Peyer's patch (tissue), 4 donors: ENCODE measurements at regions not wholly inside any gene's neighbourhood (a gene's known extent, or its start where the extent isn't known, plus 50 kb on each side); places are given as distances from the start of the nearest gene placed in this dataset.

ENCODE experiments used
- CTCF ChIP-seq, 6 experiments: fragments of 450-650 bp in 4 of 6; fragments of 200-600 bp in 2 of 6; sonication (generic) in 1 of 6; IDR thresholded peaks; one replicate each; pipeline ENCODE4 v1.5.1; 2017 to 2019; ENCODE audit warnings: antibody characterized with exemption in 6 of 6, mild to moderate bottlenecking in 3 of 6, moderate library complexity in 1 of 6
- POLR2A ChIP-seq, 2 donors: fragments of 450-650 bp; IDR thresholded peaks; one replicate each; pipeline ENCODE4 v1.5.1; 2017; ENCODE audit warnings: antibody characterized with exemption in 2 of 2, mild to moderate bottlenecking in 2 of 2, moderate library complexity in 2 of 2

- TF ChIP-seq CTCF (IDR thresholded peaks at IDR 0.05) = no peak
- no peak for TF ChIP-seq POLR2A (IDR thresholded peaks at IDR 0.05)
These were observed 272.2 kb downstream of the OSR1 start for GRCh38 chr2:19086231-19086651.
